ENCODE measurements at regions not wholly inside any gene's neighbourhood (a gene's known extent, or its start where the extent isn't known, plus 50 kb on each side); places are given as distances from the start of the nearest gene placed in this dataset.
"Not testable (repeated sequence)": the region's sequence is repeated elsewhere in the genome, so short reads cannot be mapped to it uniquely, and the experiment has no call there.

- DNase-seq, result no peak
Measured at GRCh38 chr17:14756479-14756878, 455.6 kb downstream of the HS3ST3B1 start.

- DNase-seq, result no peak
Measured at GRCh38 chr17:14755002-14755401, 454.1 kb downstream of the HS3ST3B1 start.

GRCh38 chr17:14753383-14753782, 452.5 kb downstream of the HS3ST3B1 start:
- DNase-seq, result no peak

- DNase-seq, result no peak
Measured at GRCh38 chr17:14752011-14752410, 451.1 kb downstream of the HS3ST3B1 start.

GRCh38 chr17:14750866-14751265, 450.0 kb downstream of the HS3ST3B1 start:
- no peak for DNase-seq

GRCh38 chr17:14749269-14749668, 448.4 kb downstream of the HS3ST3B1 start:
- DNase-seq, result no peak

- DNase-seq, result no peak
Measured at GRCh38 chr17:14748036-14748710, 447.3 kb downstream of the HS3ST3B1 start.

- no peak for DNase-seq
Measured at GRCh38 chr17:14747603-14747950, 446.7 kb downstream of the HS3ST3B1 start.

GRCh38 chr17:14746822-14747602, 446.1 kb downstream of the HS3ST3B1 start:
- no peak for DNase-seq

- DNase-seq, result no peak
Measured at GRCh38 chr17:14745541-14745940, 444.7 kb downstream of the HS3ST3B1 start.

- no peak for DNase-seq
Measured at GRCh38 chr17:14744761-14745473, 444.0 kb downstream of the HS3ST3B1 start.

GRCh38 chr17:14741491-14741890, 440.6 kb downstream of the HS3ST3B1 start:
- no peak for DNase-seq

GRCh38 chr17:14739656-14740431, 439.0 kb downstream of the HS3ST3B1 start:
- no peak for DNase-seq

- DNase-seq, result no peak
Measured at GRCh38 chr17:14738652-14738988, 437.7 kb downstream of the HS3ST3B1 start.

GRCh38 chr17:14737984-14738651, 437.2 kb downstream of the HS3ST3B1 start:
- DNase-seq, result no peak

GRCh38 chr17:14736631-14737030, 435.8 kb downstream of the HS3ST3B1 start:
- no peak for DNase-seq

- no peak for DNase-seq
Measured at GRCh38 chr17:14733376-14733775, 432.5 kb downstream of the HS3ST3B1 start.

GRCh38 chr17:14732211-14732610, 431.3 kb downstream of the HS3ST3B1 start:
- DNase-seq, result no peak

- DNase-seq, result no peak
Measured at GRCh38 chr17:14731591-14731990, 430.7 kb downstream of the HS3ST3B1 start.

GRCh38 chr17:14730821-14731220, 429.9 kb downstream of the HS3ST3B1 start:
- DNase-seq, result no peak

- no peak for DNase-seq
Measured at GRCh38 chr17:14725729-14726128, 424.8 kb downstream of the HS3ST3B1 start.

- no peak for DNase-seq
Measured at GRCh38 chr17:14724770-14725169, 423.9 kb downstream of the HS3ST3B1 start.

GRCh38 chr17:14723349-14723748, 422.5 kb downstream of the HS3ST3B1 start:
- DNase-seq, result not testable (repeated sequence)
